ENCODE measurements at regions not wholly inside any gene's neighbourhood (a gene's known extent, or its start where the extent isn't known, plus 50 kb on each side); places are given as distances from the start of the nearest gene placed in this dataset.

DNA sequence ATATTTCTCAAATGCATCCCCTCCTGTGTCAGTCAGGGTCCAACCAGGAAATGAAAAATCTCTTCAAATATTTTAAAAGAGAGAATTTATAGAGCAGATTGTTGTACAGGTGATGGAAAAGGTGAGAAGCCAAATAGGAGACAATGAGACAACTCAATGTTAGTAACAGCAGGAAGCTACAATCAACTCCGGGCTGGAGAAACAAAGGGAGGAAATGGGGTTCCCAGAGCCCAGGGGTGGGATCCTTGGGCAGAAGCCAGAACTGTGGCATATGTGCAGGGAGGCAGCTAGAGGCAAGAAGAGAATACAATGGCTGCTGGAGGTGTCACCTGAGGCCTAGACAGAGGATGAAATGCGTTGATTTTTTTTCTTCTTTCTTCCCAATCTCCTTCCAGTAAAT lies 361.8 kb upstream of the ACTBL2 start:
- ATAC-seq (peak; percentile 41 to 93 (median 78)), DNase-seq (peak; percentile 41 to 77)
- Histone ChIP-seq H3K4me3 (no peak overlapping the region), H3K27me3 (no peaks in the 10 kb centered on the region), H3K36me3 (no peaks in the 10 kb centered on the region), H3K9me3 (no peaks in the 10 kb centered on the region), H3K4me1 (peaks cover 0 to 53% (median 20%) of the 10 kb centered on the region in 9 donors), H3K27ac (peak overlapping the region in 6 of 10 donors; percentile 9 to 77 (median 54))
- intact Hi-C loops (cut with DNase I) = loop anchor here in 1 of 10 donors (5.0 kb wide), 1 partner anchor 228 kb away; no protein-coding TSS in a partner anchor
- TF ChIP-seq, protein P1, sequence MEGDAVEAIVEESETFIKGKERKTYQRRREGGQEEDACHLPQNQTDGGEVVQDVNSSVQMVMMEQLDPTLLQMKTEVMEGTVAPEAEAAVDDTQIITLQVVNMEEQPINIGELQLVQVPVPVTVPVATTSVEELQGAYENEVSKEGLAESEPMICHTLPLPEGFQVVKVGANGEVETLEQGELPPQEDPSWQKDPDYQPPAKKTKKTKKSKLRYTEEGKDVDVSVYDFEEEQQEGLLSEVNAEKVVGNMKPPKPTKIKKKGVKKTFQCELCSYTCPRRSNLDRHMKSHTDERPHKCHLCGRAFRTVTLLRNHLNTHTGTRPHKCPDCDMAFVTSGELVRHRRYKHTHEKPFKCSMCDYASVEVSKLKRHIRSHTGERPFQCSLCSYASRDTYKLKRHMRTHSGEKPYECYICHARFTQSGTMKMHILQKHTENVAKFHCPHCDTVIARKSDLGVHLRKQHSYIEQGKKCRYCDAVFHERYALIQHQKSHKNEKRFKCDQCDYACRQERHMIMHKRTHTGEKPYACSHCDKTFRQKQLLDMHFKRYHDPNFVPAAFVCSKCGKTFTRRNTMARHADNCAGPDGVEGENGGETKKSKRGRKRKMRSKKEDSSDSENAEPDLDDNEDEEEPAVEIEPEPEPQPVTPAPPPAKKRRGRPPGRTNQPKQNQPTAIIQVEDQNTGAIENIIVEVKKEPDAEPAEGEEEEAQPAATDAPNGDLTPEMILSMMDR (IDR thresholded peaks at IDR 0.05) = no peak
- 63 to 75% methylated on average over 2 of the region's 2 CpGs for WGBS, 2 donors

GRCh38 chr5:57843059-57843367 lies 360.4 kb upstream of the ACTBL2 start:
- no peaks in the 10 kb centered on the region for H3K27me3 ChIP-seq
- no peaks in the 10 kb centered on the region for H3K9me3 ChIP-seq
- no peaks in the 10 kb centered on the region for H3K36me3 ChIP-seq
- 80 to 84% methylated on average over 2 of the region's 2 CpGs for WGBS, 2 donors
- peaks cover 0 to 53% (median 20%) of the 10 kb centered on the region in 9 donors for H3K4me1 ChIP-seq
- no peak overlapping the region for H3K27ac ChIP-seq
- DNase-seq (no peak), ATAC-seq (no peak)
- intact Hi-C loops (cut with DNase I) = loop anchor here in 1 of 10 donors (5.0 kb wide), 1 partner anchor 229 kb away; no protein-coding TSS in a partner anchor
- TF ChIP-seq, protein P1 (IDR thresholded peaks at IDR 0.05) = no peak
- H3K4me3 ChIP-seq = no peak overlapping the region

DNA sequence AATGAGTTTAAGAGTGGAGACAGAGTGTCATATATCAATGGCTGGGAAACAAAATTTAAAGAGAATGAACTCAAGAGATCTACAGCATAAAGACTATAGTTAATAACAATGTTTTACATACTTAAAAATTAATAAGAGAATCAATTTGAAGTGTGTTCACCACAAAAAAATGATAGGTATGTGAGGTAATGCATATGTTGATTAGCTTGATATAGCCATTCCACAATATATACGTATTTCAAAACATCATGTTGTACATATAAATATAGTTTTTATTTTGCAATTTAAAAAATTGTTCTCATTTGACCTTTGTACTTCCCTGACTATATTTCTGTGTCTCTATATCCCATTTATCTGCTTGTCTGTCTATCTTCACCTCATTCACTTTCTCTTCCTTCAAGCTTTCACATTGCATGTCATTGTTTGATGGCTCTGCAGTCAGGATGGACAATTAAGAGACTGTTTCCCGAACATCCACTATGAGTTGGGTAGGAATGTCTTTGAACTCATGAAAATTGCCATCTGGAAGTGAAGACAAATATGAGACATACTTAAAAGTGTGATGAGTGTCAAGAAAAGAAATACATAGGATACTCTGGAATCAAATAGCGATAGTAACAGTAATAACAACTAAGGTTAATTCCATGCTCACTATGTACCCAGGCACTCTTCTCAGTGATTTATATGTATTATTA lies 359.9 kb upstream of the ACTBL2 start:
- TF ChIP-seq, protein P1 (IDR thresholded peaks at IDR 0.05) = no peak
- peak overlapping the region in 4 of 10 donors; percentile 29 to 67 (median 42) for H3K27ac ChIP-seq
- intact Hi-C loops (cut with DNase I) = loop anchor here in 1 of 10 donors (5.0 kb wide), 1 partner anchor 230 kb away; no protein-coding TSS in a partner anchor
- H3K9me3 ChIP-seq = no peaks in the 10 kb centered on the region
- peaks cover 0 to 53% (median 20%) of the 10 kb centered on the region in 9 donors for H3K4me1 ChIP-seq
- no peak for DNase-seq
- WGBS, 2 donors = 83 to 84% methylated on average over 3 of the region's 3 CpGs
- no peaks in the 10 kb centered on the region for H3K36me3 ChIP-seq
- no peaks in the 10 kb centered on the region for H3K27me3 ChIP-seq
- no peak overlapping the region for H3K4me3 ChIP-seq
- no peak for ATAC-seq

DNA sequence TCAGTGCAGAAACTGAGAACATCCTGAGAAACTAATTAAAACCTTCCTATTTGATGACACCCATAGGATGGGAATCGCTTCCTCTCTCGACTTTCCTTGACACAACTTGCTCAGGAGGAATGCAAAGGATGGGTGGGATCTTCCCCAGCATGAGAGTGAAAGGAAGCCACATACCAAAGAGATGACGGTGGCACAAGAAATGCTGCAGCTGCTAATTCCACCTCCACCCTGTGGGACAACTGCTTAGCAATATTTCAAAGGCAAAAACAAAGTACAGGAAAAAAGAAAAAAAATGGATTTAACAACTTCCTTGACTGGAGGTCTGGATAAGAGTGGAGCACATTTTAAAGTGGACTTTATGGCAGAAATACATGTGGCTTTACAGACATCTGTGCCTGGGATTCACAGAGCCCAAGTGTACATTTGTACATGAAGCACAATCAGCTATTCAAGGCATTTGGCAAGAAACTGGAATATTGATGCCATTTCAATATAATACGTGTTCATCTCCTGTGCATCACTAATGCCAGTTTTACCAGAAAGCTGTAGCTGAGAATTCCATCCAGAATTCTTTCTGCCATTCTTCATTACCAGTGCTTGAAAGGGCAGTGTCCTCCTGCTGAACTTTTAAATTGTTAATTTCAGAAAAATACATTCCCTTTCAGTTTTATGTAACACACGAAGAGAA lies 359.2 kb upstream of the ACTBL2 start:
- TF ChIP-seq, protein P1 (IDR thresholded peaks at IDR 0.05) = no peak
- H3K27ac ChIP-seq = peak overlapping the region in 4 of 10 donors; percentile 29 to 67 (median 42)
- H3K4me3 ChIP-seq = no peak overlapping the region
- ATAC-seq (peak in 7 of 8 donors; percentile 66 to 87 (median 73)), DNase-seq (no peak)
- H3K27me3 ChIP-seq = no peaks in the 10 kb centered on the region
- H3K9me3 ChIP-seq = peaks cover 0 to 3% (median 0%) of the 10 kb centered on the region in 11 donors
- WGBS, 2 donors = 37 to 46% methylated on average over 5 of the region's 5 CpGs
- peaks cover 0 to 47% (median 20%) of the 10 kb centered on the region in 9 donors for H3K4me1 ChIP-seq
- intact Hi-C loops (cut with DNase I) = loop anchor here in 1 of 10 donors (5.0 kb wide), 1 partner anchor 230 kb away; no protein-coding TSS in a partner anchor
- no peaks in the 10 kb centered on the region for H3K36me3 ChIP-seq
